Mucosa of descending colon (tissue), 3 donors: ENCODE measurements at regions not wholly inside any gene's neighbourhood (a gene's known extent, or its start where the extent isn't known, plus 50 kb on each side); places are given as distances from the start of the nearest gene placed in this dataset.

ENCODE experiments used
- ATAC-seq: fragments of 200-7000 bp; cut with Tn5 transposase; one replicate; pipeline ENCODE4 v1.9.1; 2020; ENCODE audit warnings: mild to moderate bottlenecking, moderate library complexity
- DNase-seq, 3 donors: peaks; one replicate each; pipeline ENCODE4 v3.0.0-alpha.2; 2020
- H3K36me3 ChIP-seq: fragments of 200-600 bp; one replicate; pipeline ENCODE4 v1.8.0; 2021; ENCODE audit warnings: low read depth, mild to moderate bottlenecking
- H3K4me1 ChIP-seq: fragments of 200-600 bp; one replicate; pipeline ENCODE4 v1.8.0; 2021; ENCODE audit warnings: low read depth, mild to moderate bottlenecking
- H3K4me3 ChIP-seq: fragments of 200-600 bp; one replicate; pipeline ENCODE4 v1.8.0; 2021; ENCODE audit warnings: mild to moderate bottlenecking
- H3K9me3 ChIP-seq: fragments of 200-600 bp; one replicate; pipeline ENCODE4 v1.8.0; 2021; ENCODE audit warnings: mild to moderate bottlenecking
- intact Hi-C, 2 donors: fragments of 100-400 bp; cut with DNase I in 1 of 2; cut with micrococcal nuclease in 1 of 2; formaldehyde crosslinking; loops; one replicate each; pipeline versions ENCODE4 v1.11.0 to v1.11.1; 2022; cut with DNase I, micrococcal nuclease
- TF ChIP-seq, protein P1 (sequence below): fragments of 200-600 bp; IDR thresholded peaks from one replicate; pipeline ENCODE4 v1.8.0; 2022; ENCODE audit warnings: antibody characterized with exemption, mild to moderate bottlenecking
- donor health status: DM: no; HTN: no; CAD: no; lungs with moderate emphysema.
- donor health status: DM: no; HTN: no; CAD: no.
- donor health status: DM: no; HTN: yes; CAD: no.

DNA sequence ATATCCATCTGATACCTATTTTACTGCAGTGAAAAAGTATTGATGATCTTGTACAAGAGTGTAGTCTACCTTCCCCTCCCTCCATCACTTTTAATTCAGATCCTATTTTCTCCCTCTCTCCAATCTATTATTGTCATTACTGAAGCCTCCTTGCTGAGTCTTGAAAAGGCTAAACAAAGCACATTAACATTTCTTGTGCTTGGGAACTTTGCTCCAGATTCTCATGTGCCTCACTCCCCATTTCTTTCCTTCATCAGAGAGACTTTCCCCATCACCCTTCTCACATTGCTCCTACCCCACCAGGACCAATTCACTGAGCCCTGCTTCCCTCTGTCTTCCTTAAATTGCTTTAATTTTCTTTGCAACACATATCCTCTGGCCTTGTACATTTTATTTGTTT lies 736.2 kb upstream of the GCFC2 start:
- DNase-seq (no peak), ATAC-seq (no peak)
- H3K4me1 ChIP-seq = no peaks in the 10 kb centered on the region
- no peaks in the 10 kb centered on the region for H3K36me3 ChIP-seq
- no peaks in the 10 kb centered on the region for H3K9me3 ChIP-seq
- intact Hi-C loops = no loop called here
- TF ChIP-seq, protein P1, sequence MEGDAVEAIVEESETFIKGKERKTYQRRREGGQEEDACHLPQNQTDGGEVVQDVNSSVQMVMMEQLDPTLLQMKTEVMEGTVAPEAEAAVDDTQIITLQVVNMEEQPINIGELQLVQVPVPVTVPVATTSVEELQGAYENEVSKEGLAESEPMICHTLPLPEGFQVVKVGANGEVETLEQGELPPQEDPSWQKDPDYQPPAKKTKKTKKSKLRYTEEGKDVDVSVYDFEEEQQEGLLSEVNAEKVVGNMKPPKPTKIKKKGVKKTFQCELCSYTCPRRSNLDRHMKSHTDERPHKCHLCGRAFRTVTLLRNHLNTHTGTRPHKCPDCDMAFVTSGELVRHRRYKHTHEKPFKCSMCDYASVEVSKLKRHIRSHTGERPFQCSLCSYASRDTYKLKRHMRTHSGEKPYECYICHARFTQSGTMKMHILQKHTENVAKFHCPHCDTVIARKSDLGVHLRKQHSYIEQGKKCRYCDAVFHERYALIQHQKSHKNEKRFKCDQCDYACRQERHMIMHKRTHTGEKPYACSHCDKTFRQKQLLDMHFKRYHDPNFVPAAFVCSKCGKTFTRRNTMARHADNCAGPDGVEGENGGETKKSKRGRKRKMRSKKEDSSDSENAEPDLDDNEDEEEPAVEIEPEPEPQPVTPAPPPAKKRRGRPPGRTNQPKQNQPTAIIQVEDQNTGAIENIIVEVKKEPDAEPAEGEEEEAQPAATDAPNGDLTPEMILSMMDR = no peak
- no peak overlapping the region for H3K4me3 ChIP-seq

- Histone ChIP-seq H3K4me1 (no peaks in the 10 kb centered on the region), H3K4me3 (no peak overlapping the region), H3K36me3 (no peaks in the 10 kb centered on the region), H3K9me3 (no peaks in the 10 kb centered on the region)
- TF ChIP-seq, protein P1 = no peak
- intact Hi-C loops = no loop called here
- no peak for DNase-seq
- no peak for ATAC-seq
These were observed 735.2 kb upstream of the GCFC2 start for GRCh38 chr2:76445880-76446279.

DNA sequence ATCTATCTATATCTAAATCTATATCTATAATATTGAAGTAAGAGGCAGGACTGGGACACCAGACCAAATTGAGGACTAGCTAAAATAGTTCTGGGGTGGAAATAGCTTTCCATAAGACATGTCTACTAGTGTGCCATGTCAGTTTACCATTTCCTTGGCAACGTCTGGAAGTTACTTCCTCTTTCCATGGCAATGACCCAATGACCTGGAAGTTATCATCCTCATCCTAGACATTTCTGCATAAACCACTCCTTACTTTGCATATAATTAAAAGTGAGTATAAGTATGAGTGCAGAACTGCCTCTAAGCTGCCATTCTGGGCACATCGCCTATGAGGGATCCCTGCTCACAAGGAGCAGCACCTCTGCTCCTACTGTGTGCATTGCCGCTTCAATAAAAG lies 734.0 kb upstream of the GCFC2 start:
- Histone ChIP-seq H3K4me3 (no peak overlapping the region), H3K4me1 (no peaks in the 10 kb centered on the region), H3K36me3 (no peaks in the 10 kb centered on the region), H3K9me3 (no peaks in the 10 kb centered on the region)
- DNase-seq (no peak), ATAC-seq (no peak)
- TF ChIP-seq, protein P1 = no peak
- intact Hi-C loops = no loop called here

DNA sequence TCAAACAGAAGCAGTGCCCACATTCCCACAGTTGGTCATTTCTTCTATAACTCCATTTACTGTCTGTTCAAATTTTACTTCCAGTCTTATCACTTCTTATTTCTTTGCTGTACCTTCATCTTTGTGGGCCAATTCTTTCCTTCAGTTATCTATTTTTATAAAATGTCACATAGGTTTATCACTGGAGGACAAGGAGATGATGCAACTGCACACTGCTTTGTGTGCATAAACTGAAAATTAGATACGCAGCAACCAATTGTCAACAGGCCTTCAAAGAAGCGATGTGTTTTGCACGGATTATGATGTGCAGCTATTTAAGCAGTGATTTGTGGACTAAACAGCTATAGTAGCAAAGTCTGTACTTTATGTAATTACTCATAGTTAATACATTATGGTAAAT lies 726.8 kb upstream of the GCFC2 start:
- ATAC-seq (no peak), DNase-seq (no peak)
- H3K9me3 ChIP-seq = no peaks in the 10 kb centered on the region
- TF ChIP-seq, protein P1 = no peak
- H3K4me3 ChIP-seq = no peak overlapping the region
- intact Hi-C loops = no loop called here
- H3K36me3 ChIP-seq = no peaks in the 10 kb centered on the region
- H3K4me1 ChIP-seq = no peaks in the 10 kb centered on the region

DNA sequence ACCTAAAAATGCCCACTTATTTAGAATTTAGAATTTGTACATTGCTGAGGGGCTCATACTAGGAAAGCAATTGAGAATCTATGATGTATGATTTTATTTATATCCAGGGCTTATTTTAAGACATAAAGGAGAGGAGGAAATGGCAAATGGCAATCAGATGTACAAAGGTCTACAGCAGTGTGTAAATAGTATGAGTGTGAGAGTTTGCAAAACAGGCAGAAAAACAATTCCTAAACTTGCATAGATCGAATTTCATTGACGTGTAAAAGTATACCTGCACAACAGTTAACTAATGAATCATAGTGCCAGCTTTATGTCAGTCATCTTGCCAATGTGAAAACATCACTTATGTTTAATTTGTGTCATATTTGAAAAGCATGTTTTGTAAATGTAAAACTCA lies 718.7 kb upstream of the GCFC2 start:
- intact Hi-C loops = no loop called here
- DNase-seq = no peak
- no peak overlapping the region for H3K4me3 ChIP-seq
- H3K9me3 ChIP-seq = no peaks in the 10 kb centered on the region
- TF ChIP-seq, protein P1 = no peak
- no peaks in the 10 kb centered on the region for H3K36me3 ChIP-seq
- H3K4me1 ChIP-seq = no peaks in the 10 kb centered on the region
- no peak for ATAC-seq

DNA sequence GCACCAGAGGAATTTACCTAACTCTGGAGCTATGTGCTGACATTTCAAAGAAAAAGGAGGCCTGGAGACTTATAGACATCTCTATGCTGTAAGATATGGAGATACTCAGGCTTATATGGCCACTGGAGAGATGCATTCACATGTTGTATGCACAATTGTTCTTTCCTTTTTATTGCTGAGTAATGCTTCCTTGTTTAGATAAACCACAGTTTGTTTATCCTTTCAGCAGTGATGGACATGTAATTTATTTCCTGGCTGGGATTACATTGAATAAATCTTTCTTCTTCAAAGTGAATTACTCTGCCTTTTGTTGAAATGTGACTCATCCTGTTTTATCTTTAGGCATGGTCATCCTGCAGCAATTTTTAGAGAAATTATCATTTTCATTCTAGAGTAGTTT lies 716.7 kb upstream of the GCFC2 start:
- ATAC-seq (no peak), DNase-seq (no peak)
- intact Hi-C loops = no loop called here
- Histone ChIP-seq H3K4me1 (no peaks in the 10 kb centered on the region), H3K9me3 (no peaks in the 10 kb centered on the region), H3K4me3 (no peak overlapping the region), H3K36me3 (no peaks in the 10 kb centered on the region)
- TF ChIP-seq, protein P1 = no peak
